Body of pancreas (tissue), 4 donors: ENCODE measurements at regions not wholly inside any gene's neighbourhood (a gene's known extent, or its start where the extent isn't known, plus 50 kb on each side); places are given as distances from the start of the nearest gene placed in this dataset.

Source experiments
- ATAC-seq: fragments of 150-250 bp; one replicate; pipeline ENCODE4 v1.9.1; 2016
- DNase-seq, 4 donors: peaks; one replicate each; pipeline ENCODE4 v3.0.0-alpha.2; 2019
- H3K27ac ChIP-seq, 4 donors: fragments of 200-600 bp; sonication (generic); 1 replicate in 3 of 4; 2 replicates in 1 of 4; pipeline versions ENCODE4 v1.5.1 to v1.6.1; 2016 to 2019; ENCODE audit warnings: mild to moderate bottlenecking in 1 of 4, mixed read lengths in 1 of 4, moderate library complexity in 1 of 4
- H3K27me3 ChIP-seq, 2 donors: fragments of 200-600 bp; sonication (generic); one replicate each; pipeline ENCODE4 v1.6.0; 2016; ENCODE audit warnings: mild to moderate bottlenecking in 1 of 2
- H3K36me3 ChIP-seq, 2 donors: fragments of 200-600 bp; sonication (generic); replicated peaks in 1 of 2; 2 replicates each; pipeline ENCODE4 v1.5.1; 2016; ENCODE audit warnings: low read depth in 2 of 2; ENCODE audit not compliant: insufficient read depth in 1 of 2
- H3K4me1 ChIP-seq: fragments of 200-600 bp; sonication (generic); one replicate; pipeline ENCODE4 v1.6.0; 2016
- H3K4me3 ChIP-seq, 2 donors: fragments of 200-600 bp; sonication (generic); 1 replicate in 1 of 2; 2 replicates in 1 of 2; pipeline ENCODE4 v1.5.1; 2016 to 2019
- H3K9me3 ChIP-seq, 3 donors: fragments of 200-600 bp; sonication (generic); 1 replicate in 2 of 3; 2 replicates in 1 of 3; pipeline ENCODE4 v1.5.1; 2016
- POLR2A ChIP-seq, 3 donors: fragments of 450-650 bp; IDR thresholded peaks; one replicate each; pipeline ENCODE4 v1.6.1; 2016; ENCODE audit warnings: antibody characterized with exemption in 3 of 3, mild to moderate bottlenecking in 2 of 3
- WGBS, 2 donors: methylation state at CpG; one replicate each; pipeline ENCODE4 v1.1.5; 2017; 5-methylcytosine and 5-hydroxymethylcytosine counted together
- intact Hi-C: fragments of 100-400 bp; cut with DNase I; formaldehyde crosslinking; loops from one replicate; pipeline ENCODE4 v1.15.1; 2023
- TF ChIP-seq, protein P1 (sequence below), 7 experiments: fragments of 450-650 bp in 4 of 7; fragments of 200-600 bp in 3 of 7; sonication (generic) in 3 of 7; IDR thresholded peaks; one replicate each; pipeline ENCODE4 v1.5.1; 2016 to 2019; ENCODE audit warnings: antibody characterized with exemption in 7 of 7

DNA sequence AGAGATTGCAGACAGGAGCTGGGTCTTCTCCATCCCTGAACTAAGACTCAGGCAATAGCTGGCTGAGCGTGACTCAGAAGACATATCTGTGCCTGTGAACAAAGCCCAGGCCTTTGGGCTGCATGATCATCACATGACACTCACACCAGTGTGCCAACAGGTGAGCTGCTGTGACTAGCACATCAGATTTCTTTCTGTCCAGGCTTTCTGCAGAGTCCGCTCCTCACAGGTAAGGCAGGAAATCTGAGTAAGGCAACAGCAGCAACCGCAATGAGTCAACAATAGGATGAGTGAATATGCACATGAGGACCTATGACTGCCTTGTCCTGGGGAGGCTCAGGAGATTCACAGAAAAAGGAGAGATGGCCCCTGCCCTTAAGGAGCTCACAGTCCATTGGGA lies 293.6 kb downstream of the ACTL7B start:
- no peaks in the 10 kb centered on the region for H3K27me3 ChIP-seq
- DNase-seq (no peak), ATAC-seq (no peak)
- WGBS, 2 donors: 88 to 93% methylated on average over 3 of the region's 3 CpGs
- H3K4me1 ChIP-seq: no peaks in the 10 kb centered on the region
- H3K36me3 ChIP-seq: no peaks in the 10 kb centered on the region
- no peak overlapping the region for H3K27ac ChIP-seq
- TF ChIP-seq, protein P1, sequence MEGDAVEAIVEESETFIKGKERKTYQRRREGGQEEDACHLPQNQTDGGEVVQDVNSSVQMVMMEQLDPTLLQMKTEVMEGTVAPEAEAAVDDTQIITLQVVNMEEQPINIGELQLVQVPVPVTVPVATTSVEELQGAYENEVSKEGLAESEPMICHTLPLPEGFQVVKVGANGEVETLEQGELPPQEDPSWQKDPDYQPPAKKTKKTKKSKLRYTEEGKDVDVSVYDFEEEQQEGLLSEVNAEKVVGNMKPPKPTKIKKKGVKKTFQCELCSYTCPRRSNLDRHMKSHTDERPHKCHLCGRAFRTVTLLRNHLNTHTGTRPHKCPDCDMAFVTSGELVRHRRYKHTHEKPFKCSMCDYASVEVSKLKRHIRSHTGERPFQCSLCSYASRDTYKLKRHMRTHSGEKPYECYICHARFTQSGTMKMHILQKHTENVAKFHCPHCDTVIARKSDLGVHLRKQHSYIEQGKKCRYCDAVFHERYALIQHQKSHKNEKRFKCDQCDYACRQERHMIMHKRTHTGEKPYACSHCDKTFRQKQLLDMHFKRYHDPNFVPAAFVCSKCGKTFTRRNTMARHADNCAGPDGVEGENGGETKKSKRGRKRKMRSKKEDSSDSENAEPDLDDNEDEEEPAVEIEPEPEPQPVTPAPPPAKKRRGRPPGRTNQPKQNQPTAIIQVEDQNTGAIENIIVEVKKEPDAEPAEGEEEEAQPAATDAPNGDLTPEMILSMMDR (IDR thresholded peaks at IDR 0.05): no peak
- TF ChIP-seq POLR2A (IDR thresholded peaks at IDR 0.05): no peak
- no peaks in the 10 kb centered on the region for H3K9me3 ChIP-seq
- H3K4me3 ChIP-seq: no peak overlapping the region
- intact Hi-C loops: no loop called here

- ATAC-seq (no peak), DNase-seq (no peak)
- no peak overlapping the region for H3K4me3 ChIP-seq
- intact Hi-C loops: no loop called here
- H3K36me3 ChIP-seq: no peaks in the 10 kb centered on the region
- H3K27ac ChIP-seq: no peak overlapping the region
- H3K4me1 ChIP-seq: no peaks in the 10 kb centered on the region
- TF ChIP-seq, protein P1 (IDR thresholded peaks at IDR 0.05): no peak
- no peak for TF ChIP-seq POLR2A (IDR thresholded peaks at IDR 0.05)
- WGBS, 2 donors: 53 to 82% methylated on average over 2 of the region's 2 CpGs
- no peaks in the 10 kb centered on the region for H3K9me3 ChIP-seq
- H3K27me3 ChIP-seq: no peaks in the 10 kb centered on the region
Measured at GRCh38 chr9:108559432-108559831, 296.4 kb downstream of the ACTL7B start.

- Histone ChIP-seq H3K36me3 (no peaks in the 10 kb centered on the region), H3K9me3 (no peaks in the 10 kb centered on the region), H3K4me3 (no peak overlapping the region), H3K27ac (no peak overlapping the region), H3K4me1 (peaks cover 11% of the 10 kb centered on the region), H3K27me3 (no peaks in the 10 kb centered on the region)
- ATAC-seq (no peak), DNase-seq (no peak)
- intact Hi-C loops: no loop called here
- WGBS, 2 donors: 84 to 96% methylated on average over 3 of the region's 3 CpGs
- no peak for TF ChIP-seq POLR2A (IDR thresholded peaks at IDR 0.05)
- TF ChIP-seq, protein P1 (IDR thresholded peaks at IDR 0.05): no peak
Measured at GRCh38 chr9:108554831-108555230, 301.0 kb downstream of the ACTL7B start.

DNA sequence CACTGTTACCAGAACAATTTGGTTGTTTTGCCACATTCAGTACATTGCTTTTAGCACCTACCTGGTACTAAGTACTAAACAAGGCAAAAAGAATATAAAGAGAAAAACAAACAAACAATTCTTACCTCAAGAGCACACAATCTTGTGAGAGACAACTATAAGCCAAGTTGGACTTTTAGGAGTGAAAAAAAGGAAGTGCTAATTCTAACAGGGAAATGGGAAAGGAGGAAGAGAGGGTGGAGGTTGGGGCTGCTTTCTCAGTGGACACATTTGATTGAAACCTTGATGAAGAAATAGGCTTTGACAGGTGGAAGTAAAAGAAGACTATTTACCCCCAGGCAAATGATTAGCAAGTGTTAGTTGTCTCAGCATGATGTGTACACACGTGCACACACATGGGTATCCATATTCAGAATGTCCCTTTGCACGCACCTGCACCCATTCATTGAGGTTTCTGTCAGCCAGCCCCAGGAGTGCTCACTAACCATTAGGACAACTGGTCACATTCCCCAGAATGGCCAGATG lies 302.6 kb downstream of the ACTL7B start:
- intact Hi-C loops: no loop called here
- Histone ChIP-seq H3K4me3 (no peak overlapping the region), H3K4me1 (peaks cover 23% of the 10 kb centered on the region), H3K27ac (peak overlapping the region in 1 of 4 donors; percentile 35), H3K36me3 (no peaks in the 10 kb centered on the region), H3K9me3 (no peaks in the 10 kb centered on the region), H3K27me3 (no peaks in the 10 kb centered on the region)
- DNase-seq: no peak
- no peak for ATAC-seq
- 79 to 84% methylated on average over 2 of the region's 2 CpGs for WGBS, 2 donors
- TF ChIP-seq, protein P1 (IDR thresholded peaks at IDR 0.05): no peak
- no peak for TF ChIP-seq POLR2A (IDR thresholded peaks at IDR 0.05)

GRCh38 chr9:108552459-108553040 lies 303.2 kb downstream of the ACTL7B start:
- 31 to 48% methylated on average over 5 to 7 of the region's 7 CpGs for WGBS, 2 donors
- TF ChIP-seq POLR2A (IDR thresholded peaks at IDR 0.05): no peak
- TF ChIP-seq, protein P1 (IDR thresholded peaks at IDR 0.05): no peak
- DNase-seq: peak; percentile 59 to 85 (median 71)
- no peak overlapping the region for H3K4me3 ChIP-seq
- peak overlapping the region in 1 of 4 donors; percentile 35 for H3K27ac ChIP-seq
- peaks cover 23% of the 10 kb centered on the region for H3K4me1 ChIP-seq
- peak; percentile 86 for ATAC-seq
- intact Hi-C loops: no loop called here
- H3K36me3 ChIP-seq: no peaks in the 10 kb centered on the region
- no peaks in the 10 kb centered on the region for H3K9me3 ChIP-seq
- no peaks in the 10 kb centered on the region for H3K27me3 ChIP-seq
